HCT116 (cell line): ENCODE measurements at regions not wholly inside any gene's neighbourhood (a gene's known extent, or its start where the extent isn't known, plus 50 kb on each side); places are given as distances from the start of the nearest gene placed in this dataset.

Experiments
- ATAC-seq: fragments of 200-7000 bp; cut with Tn5 transposase; 2 replicates; pipeline ENCODE4 v1.9.1; 2020; ENCODE audit warnings: mild to moderate bottlenecking, moderate library complexity
- BruUV-seq: library from RNA; stranded (reverse); fragments of 400-500 nt; replicated peaks from 2 replicates; lab custom pipeline; 2021; lab: Mats Ljungman, UMichigan
- CTCF ChIA-PET: fragments of 300-600 bp; sonication (Branson Sonifier 250); formaldehyde crosslinking; loops from one replicate; lab custom pipeline; 2021; ENCODE audit warnings: antibody characterized with exemption; lab: Charles Lee
- POLR2A ChIA-PET: fragments of 300-600, 350-600 bp; sonication (Branson Sonifier 250); formaldehyde crosslinking; loops from one replicate; lab custom pipeline; 2021; ENCODE audit warnings: antibody characterized with exemption; lab: Charles Lee
- RAD21 ChIA-PET, 2 experiments: fragments of 300-600 bp; sonication (Branson Sonifier 250); formaldehyde crosslinking; loops; one replicate each; lab custom pipeline; 2023; ENCODE audit warnings: low total read pairs in 2 of 2; ENCODE audit not compliant: uncharacterized antibody in 2 of 2, unreplicated experiment in 2 of 2, low non-redundant PET in 1 of 2; lab: Charles Lee
- DNase-seq: peaks from one replicate; pipeline ENCODE4 v3.0.0-alpha.2; 2010; ENCODE audit warnings: low read depth, low spot score
- H2AFZ ChIP-seq: fragments of 200-600 bp; shearing (Covaris generic), sonication (generic); 2 replicates; pipeline ENCODE4 v1.6.1; 2017; ENCODE audit warnings: low read depth, mixed run types, mixed read lengths, antibody characterized with exemption, low read length; ENCODE audit not compliant: poor library complexity, severe bottlenecking
- H3K27ac ChIP-seq: 2 replicates; pipeline ENCODE4 v1.5.1; 2012; ENCODE audit warnings: low read depth, low read length
- H3K27me3 ChIP-seq: fragments of 200-600 bp; sonication (generic); 2 replicates; pipeline ENCODE4 v1.6.1; 2016; ENCODE audit warnings: mixed run types, low read length, mixed read lengths; ENCODE audit not compliant: insufficient read depth
- H3K36me3 ChIP-seq, 2 experiments: fragments of 200-500 bp in 1 of 2; fragments of 200-600 bp in 1 of 2; sonication (Bioruptor generic) in 1 of 2; sonication (generic) in 1 of 2; 2 replicates each; pipeline versions ENCODE4 v1.5.1 to v1.6.1; 2014 to 2016; ENCODE audit warnings: low read length in 2 of 2, inconsistent platforms in 1 of 2, mixed read lengths in 1 of 2, mixed run types in 1 of 2; ENCODE audit not compliant: insufficient read depth in 2 of 2, control insufficient read depth in 1 of 2
- H3K4me1 ChIP-seq, 2 experiments: fragments of 200-600 bp in 1 of 2; sonication (generic) in 1 of 2; 2 replicates each; pipeline versions ENCODE4 v1.5.1 to v1.6.1; 2012 to 2017; ENCODE audit warnings: low read length in 2 of 2, inconsistent platforms in 1 of 2, mild to moderate bottlenecking in 1 of 2, mixed read lengths in 1 of 2, mixed run types in 1 of 2, moderate library complexity in 1 of 2; ENCODE audit not compliant: insufficient read depth in 2 of 2, control insufficient read depth in 1 of 2
- H3K4me2 ChIP-seq: fragments of 200-600 bp; sonication (generic); 2 replicates; pipeline ENCODE4 v1.6.1; 2017; ENCODE audit warnings: mixed run types, low read length, mixed read lengths
- H3K4me3 ChIP-seq, 2 experiments: fragments of 200-600 bp in 1 of 2; sonication (generic) in 1 of 2; replicated peaks in 1 of 2; 2 replicates each; pipeline ENCODE4 v1.5.1; 2011 to 2016; ENCODE audit warnings: low read length in 2 of 2, control low read depth in 1 of 2, low read depth in 1 of 2, mild to moderate bottlenecking in 1 of 2, mixed read lengths in 1 of 2, mixed run types in 1 of 2
- H3K79me2 ChIP-seq: fragments of 200-600 bp; sonication (generic); 2 replicates; pipeline ENCODE4 v1.6.1; 2017; ENCODE audit warnings: mild to moderate bottlenecking, mixed run types, low read length, moderate library complexity, mixed read lengths; ENCODE audit not compliant: insufficient read depth
- H3K9ac ChIP-seq: fragments of 200-600 bp; sonication (generic); 2 replicates; pipeline ENCODE4 v1.6.1; 2016; ENCODE audit warnings: low read length, mixed read lengths
- H3K9me2 ChIP-seq: fragments of 200-600 bp; sonication (generic), shearing (Covaris generic); 2 replicates; pipeline ENCODE4 v1.6.1; 2017; ENCODE audit warnings: mixed run types, mild to moderate bottlenecking, moderate library complexity; ENCODE audit not compliant: insufficient read depth
- H3K9me3 ChIP-seq, 2 experiments: fragments of 200-500 bp in 1 of 2; fragments of 200-600 bp in 1 of 2; sonication (Bioruptor generic) in 1 of 2; sonication (generic) in 1 of 2; 2 replicates each; pipeline ENCODE4 v1.6.1; 2014 to 2017; ENCODE audit warnings: low read length in 2 of 2, mixed read lengths in 2 of 2, inconsistent platforms in 1 of 2, low read depth in 1 of 2, mild to moderate bottlenecking in 1 of 2, mixed run types in 1 of 2, moderate library complexity in 1 of 2; ENCODE audit not compliant: control insufficient read depth in 1 of 2, insufficient read depth in 1 of 2
- H4K20me1 ChIP-seq: fragments of 200-600 bp; sonication (generic), shearing (Covaris generic); 2 replicates; pipeline ENCODE4 v1.6.1; 2017; ENCODE audit warnings: mixed run types, mild to moderate bottlenecking, moderate library complexity; ENCODE audit not compliant: insufficient read depth
- CBX3 ChIP-seq: IDR thresholded peaks from 2 replicates; pipeline ENCODE4 v1.6.1; 2012; ENCODE audit warnings: low read depth
- CEBPB ChIP-seq: IDR thresholded peaks from 2 replicates; pipeline ENCODE4 v1.6.1; 2012; ENCODE audit warnings: low read depth
- CTCF ChIP-seq, 3 experiments: fragments of 200-600 bp in 1 of 3; sonication (generic) in 1 of 3; IDR thresholded peaks in 2 of 3; conservative IDR thresholded peaks in 1 of 3; 2 replicates each; pipeline ENCODE4 v1.5.1; 2012 to 2017; ENCODE audit warnings: low read depth in 2 of 3, low read length in 2 of 3, antibody characterized with exemption in 1 of 3, borderline replicate concordance in 1 of 3, control low read depth in 1 of 3, mild to moderate bottlenecking in 1 of 3, mixed read lengths in 1 of 3, mixed run types in 1 of 3, moderate library complexity in 1 of 3; ENCODE audit not compliant: insufficient read depth in 1 of 3
- EGR1 ChIP-seq: IDR thresholded peaks from 2 replicates; pipeline ENCODE4 v1.6.1; 2012; ENCODE audit warnings: low read depth
- EZH2 ChIP-seq: fragments of 200-600 bp; sonication (generic); IDR thresholded peaks from 2 replicates; pipeline ENCODE4 v1.6.1; 2017; ENCODE audit warnings: antibody characterized with exemption, mixed run types
- FOSL1 ChIP-seq: IDR thresholded peaks from 2 replicates; pipeline ENCODE4 v1.6.1; 2012; ENCODE audit warnings: low read depth
- JUND ChIP-seq: IDR thresholded peaks from 2 replicates; pipeline ENCODE4 v1.6.1; 2012
- POLR2A ChIP-seq: IDR thresholded peaks from 2 replicates; pipeline ENCODE4 v1.7.0; 2011; ENCODE audit warnings: borderline replicate concordance; ENCODE audit not compliant: insufficient read depth, insufficient read length; ENCODE audit errors: extremely low read depth
- POLR2AphosphoS5 ChIP-seq: IDR thresholded peaks from 2 replicates; pipeline ENCODE4 v1.6.1; 2011; ENCODE audit warnings: mild to moderate bottlenecking, low read depth, low read length, moderate library complexity
- REST ChIP-seq: IDR thresholded peaks from 2 replicates; pipeline ENCODE4 v1.6.1; 2012; ENCODE audit warnings: low read depth
- SIN3A ChIP-seq: IDR thresholded peaks from 2 replicates; pipeline ENCODE4 v1.6.1; 2012; ENCODE audit warnings: low read depth
- SP1 ChIP-seq: IDR thresholded peaks from 2 replicates; pipeline ENCODE4 v1.6.1; 2012; ENCODE audit warnings: low read depth
- SRF ChIP-seq: IDR thresholded peaks from 2 replicates; pipeline ENCODE4 v1.6.1; 2012; ENCODE audit warnings: low read depth
- YY1 ChIP-seq: IDR thresholded peaks from 2 replicates; pipeline ENCODE4 v1.6.1; 2011; ENCODE audit warnings: low read length, low read depth, moderate library complexity, mild to moderate bottlenecking; ENCODE audit not compliant: insufficient replicate concordance; ENCODE audit errors: extremely low read depth
- ZBTB33 ChIP-seq: IDR thresholded peaks from 2 replicates; pipeline ENCODE4 v1.6.1; 2011; ENCODE audit warnings: mild to moderate bottlenecking, low read length, moderate library complexity; ENCODE audit not compliant: insufficient replicate concordance; ENCODE audit errors: extremely low read depth
- ZFX ChIP-seq: fragments of 450-650 bp; IDR thresholded peaks from 2 replicates; pipeline ENCODE4 v1.6.1; 2017
- ZNF274 ChIP-seq: fragments of 200-500 bp; sonication (Bioruptor generic); IDR thresholded peaks from 2 replicates; pipeline ENCODE4 v1.6.1; 2014; ENCODE audit warnings: mild to moderate bottlenecking, low read depth, low read length, inconsistent platforms
- intact Hi-C: fragments of 100-400 bp; cut with micrococcal nuclease; formaldehyde crosslinking; loops from 2 replicates; pipeline ENCODE4 v1.10.0; 2022

GRCh38 chr21:17066006-17066405 is 446.8 kb upstream of the CXADR start:
- CTCF ChIA-PET, result no interaction called here
- DNase-seq, result no peak
- H3K4me2 ChIP-seq, result no peak overlapping the region
- no peaks in the 10 kb centered on the region for H3K9me2 ChIP-seq
- no peaks in the 10 kb centered on the region for H3K36me3 ChIP-seq
- no peaks in the 10 kb centered on the region for H3K79me2 ChIP-seq
- no peak for TF ChIP-seq EGR1
- TF ChIP-seq SP1, result no peak
- no peak for TF ChIP-seq CTCF (IDR thresholded peaks at IDR 0.05 in 2 of 3, conservative IDR thresholded peaks at IDR 0.05 in 1 of 3; ENCODE audit: borderline replicate concordance in 1 of 3, insufficient read depth in 1 of 3, low read depth in 2 of 3, low read length in 2 of 3)
- no peak for TF ChIP-seq ZNF274
- no peak for TF ChIP-seq POLR2A
- TF ChIP-seq CBX3, result no peak
- no peak for TF ChIP-seq FOSL1
- TF ChIP-seq POLR2AphosphoS5, result no peak
- TF ChIP-seq JUND, result no peak
- TF ChIP-seq SIN3A, result no peak
- no peak for TF ChIP-seq ZBTB33
- TF ChIP-seq EZH2, result no peak
- no peak for TF ChIP-seq REST
- TF ChIP-seq SRF, result no peak
- no peak for TF ChIP-seq ZFX
- no peak for TF ChIP-seq YY1
- TF ChIP-seq CEBPB, result no peak
- TF ChIP-seq, all 23 proteins: peak for 0
- H3K27ac ChIP-seq, result no peak overlapping the region
- no peak overlapping the region for H2AFZ ChIP-seq
- H4K20me1 ChIP-seq, result no peaks in the 10 kb centered on the region
- no peaks in the 10 kb centered on the region for H3K27me3 ChIP-seq
- intact Hi-C loops, result no loop called here
- H3K9me3 ChIP-seq, result peaks cover 20 to 21% of the 10 kb centered on the region in 2 experiments; a peak in 3 of 4 replicates
- ChIA-PET POLR2A (no interaction called here), RAD21 (no interaction called here)
- no peak for ATAC-seq
- H3K9ac ChIP-seq, result no peak overlapping the region
- no peaks in the 10 kb centered on the region for H3K4me1 ChIP-seq
- no peak overlapping the region for H3K4me3 ChIP-seq
- BruUV-seq, result no TSS peak
